D721Med (cell line): ENCODE measurements at regions not wholly inside any gene's neighbourhood (a gene's known extent, or its start where the extent isn't known, plus 50 kb on each side); places are given as distances from the start of the nearest gene placed in this dataset.

Source experiments
- DNase-seq: peaks from one replicate; pipeline ENCODE4 v3.0.0; 2011; ENCODE audit warnings: low spot score; ENCODE audit not compliant: insufficient read length
- FAIRE-seq: peaks from 2 replicates; lab custom pipeline; 2011; peaks lifted over from hg19 to GRCh38; lab: Jason Lieb, UNC
- TF ChIP-seq, protein P1 (sequence below): IDR thresholded peaks from 2 replicates; pipeline ENCODE4 v1.5.1; 2012; ENCODE audit warnings: mild to moderate bottlenecking, control low read depth; ENCODE audit not compliant: insufficient read depth; ENCODE audit errors: missing control alignments

DNA sequence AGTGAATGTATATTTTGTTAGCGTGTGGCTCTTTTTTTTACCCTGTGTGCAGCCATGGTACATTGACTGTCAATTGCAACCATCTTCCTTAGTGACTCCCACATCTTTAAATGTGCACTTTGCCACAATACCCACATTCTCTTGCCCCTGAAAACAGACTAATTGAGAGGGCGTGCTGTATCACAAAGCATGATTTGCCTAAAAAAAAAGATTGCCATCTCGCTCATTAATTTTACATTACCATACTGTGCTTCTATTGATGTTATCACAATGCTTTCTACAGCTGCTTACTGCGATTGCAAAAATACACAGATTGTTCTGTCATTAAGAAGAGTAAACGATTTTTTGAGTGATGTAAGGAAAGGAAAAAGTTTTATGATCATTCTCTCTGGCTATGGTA, 613.1 kb upstream of the NRP1 start:
- TF ChIP-seq, protein P1, sequence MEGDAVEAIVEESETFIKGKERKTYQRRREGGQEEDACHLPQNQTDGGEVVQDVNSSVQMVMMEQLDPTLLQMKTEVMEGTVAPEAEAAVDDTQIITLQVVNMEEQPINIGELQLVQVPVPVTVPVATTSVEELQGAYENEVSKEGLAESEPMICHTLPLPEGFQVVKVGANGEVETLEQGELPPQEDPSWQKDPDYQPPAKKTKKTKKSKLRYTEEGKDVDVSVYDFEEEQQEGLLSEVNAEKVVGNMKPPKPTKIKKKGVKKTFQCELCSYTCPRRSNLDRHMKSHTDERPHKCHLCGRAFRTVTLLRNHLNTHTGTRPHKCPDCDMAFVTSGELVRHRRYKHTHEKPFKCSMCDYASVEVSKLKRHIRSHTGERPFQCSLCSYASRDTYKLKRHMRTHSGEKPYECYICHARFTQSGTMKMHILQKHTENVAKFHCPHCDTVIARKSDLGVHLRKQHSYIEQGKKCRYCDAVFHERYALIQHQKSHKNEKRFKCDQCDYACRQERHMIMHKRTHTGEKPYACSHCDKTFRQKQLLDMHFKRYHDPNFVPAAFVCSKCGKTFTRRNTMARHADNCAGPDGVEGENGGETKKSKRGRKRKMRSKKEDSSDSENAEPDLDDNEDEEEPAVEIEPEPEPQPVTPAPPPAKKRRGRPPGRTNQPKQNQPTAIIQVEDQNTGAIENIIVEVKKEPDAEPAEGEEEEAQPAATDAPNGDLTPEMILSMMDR = no peak
- DNase-seq (no peak), FAIRE-seq (no peak)

DNA sequence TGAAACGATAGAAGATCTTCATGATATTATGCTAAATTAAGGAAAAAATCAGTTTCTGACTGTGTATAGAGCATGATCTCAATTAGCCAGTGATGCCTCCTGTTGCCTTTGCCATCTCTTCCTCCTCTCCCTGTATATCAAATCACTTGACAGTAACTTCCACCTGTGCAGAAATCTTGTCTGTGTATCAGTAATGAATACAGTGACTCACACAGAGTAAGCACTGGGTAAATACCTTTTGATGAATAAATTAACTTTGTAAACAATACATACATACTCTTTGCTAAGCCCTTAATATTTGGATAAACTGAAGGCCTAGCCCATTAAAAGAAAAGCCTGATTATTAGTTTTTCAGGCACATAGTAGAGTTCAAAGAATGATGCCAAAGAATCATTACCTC, 610.6 kb upstream of the NRP1 start:
- DNase-seq = no peak
- no peak for FAIRE-seq
- TF ChIP-seq, protein P1 = no peak

DNA sequence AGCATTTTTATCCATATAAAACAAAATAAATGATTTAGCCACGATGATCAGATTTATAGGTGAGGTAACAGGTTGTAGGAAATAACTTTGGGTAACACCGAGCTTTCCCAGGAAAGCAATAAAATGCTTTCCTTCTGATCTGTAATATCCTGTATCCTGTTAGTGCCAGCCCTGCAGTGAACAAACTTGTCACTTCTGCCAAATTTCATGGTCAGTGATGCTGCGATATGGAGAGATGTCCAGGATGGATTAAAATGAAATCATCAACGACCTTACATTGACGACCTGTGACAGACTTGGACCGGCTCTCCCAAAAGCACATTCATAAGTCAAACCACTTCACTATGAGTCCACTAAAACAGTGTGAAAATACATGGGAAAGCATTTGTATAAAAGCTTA, 608.0 kb upstream of the NRP1 start:
- no peak for FAIRE-seq
- no peak for DNase-seq
- TF ChIP-seq, protein P1 = no peak

DNA sequence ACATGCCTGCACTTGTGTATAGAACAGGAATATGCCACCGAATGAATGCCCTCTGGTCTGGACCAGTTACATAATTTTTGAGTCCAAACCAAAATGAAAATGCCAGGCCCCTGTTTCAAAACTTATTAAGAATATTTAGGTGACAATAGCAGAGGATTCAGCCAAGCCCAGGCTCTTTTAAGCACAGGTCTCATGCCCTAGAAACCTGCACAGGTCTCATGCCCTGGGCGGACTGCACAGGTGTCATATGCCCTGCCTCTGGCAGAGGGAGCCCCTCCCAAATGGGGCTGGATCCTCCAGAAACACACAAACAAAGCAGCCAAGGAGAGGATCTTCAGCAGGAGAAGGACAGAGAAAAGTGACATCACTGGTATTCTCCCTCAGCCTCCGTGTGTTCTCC, 605.4 kb upstream of the NRP1 start:
- no peak for FAIRE-seq
- no peak for DNase-seq
- TF ChIP-seq, protein P1 = no peak

DNA sequence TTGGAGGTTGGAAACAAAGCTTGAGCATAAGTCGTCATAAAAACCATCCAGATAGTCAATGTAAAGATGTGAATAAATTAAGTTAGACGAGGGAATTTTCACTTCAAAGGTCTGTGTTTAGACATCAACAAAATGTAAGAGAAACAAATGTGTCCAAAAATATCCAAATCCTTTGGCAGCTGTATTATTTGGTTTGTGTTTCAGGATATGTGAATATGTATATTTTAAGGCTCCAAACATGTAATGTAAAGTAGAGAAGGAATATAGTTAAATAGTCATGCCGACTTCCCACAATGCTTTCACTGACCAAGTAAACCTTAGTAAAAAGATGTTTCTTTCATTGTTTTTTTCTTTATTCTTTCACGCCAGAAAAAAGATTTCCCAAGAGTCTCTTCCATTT, 604.9 kb upstream of the NRP1 start:
- TF ChIP-seq, protein P1 = no peak
- no peak for DNase-seq
- FAIRE-seq = no peak

DNA sequence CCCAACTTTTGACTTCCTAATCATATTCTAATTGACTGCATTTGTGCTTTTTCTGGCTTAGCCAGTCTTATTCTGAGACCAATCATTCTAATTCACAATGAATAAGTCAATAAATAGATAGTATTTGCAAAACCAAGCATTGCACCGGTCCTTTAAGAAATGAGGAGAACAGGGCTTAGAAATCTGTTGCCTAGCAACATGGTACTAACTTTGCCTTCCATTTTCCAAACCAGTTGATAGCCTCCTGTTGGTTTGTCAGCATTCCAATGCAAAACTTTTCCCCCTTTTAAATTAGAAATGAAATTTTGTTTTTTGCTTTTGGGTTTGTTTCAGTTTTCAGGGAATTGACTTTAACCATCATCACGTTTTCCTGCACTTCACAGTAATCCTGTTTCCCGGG, 603.5 kb upstream of the NRP1 start:
- DNase-seq (no peak), FAIRE-seq (no peak)
- TF ChIP-seq, protein P1 = no peak

DNA sequence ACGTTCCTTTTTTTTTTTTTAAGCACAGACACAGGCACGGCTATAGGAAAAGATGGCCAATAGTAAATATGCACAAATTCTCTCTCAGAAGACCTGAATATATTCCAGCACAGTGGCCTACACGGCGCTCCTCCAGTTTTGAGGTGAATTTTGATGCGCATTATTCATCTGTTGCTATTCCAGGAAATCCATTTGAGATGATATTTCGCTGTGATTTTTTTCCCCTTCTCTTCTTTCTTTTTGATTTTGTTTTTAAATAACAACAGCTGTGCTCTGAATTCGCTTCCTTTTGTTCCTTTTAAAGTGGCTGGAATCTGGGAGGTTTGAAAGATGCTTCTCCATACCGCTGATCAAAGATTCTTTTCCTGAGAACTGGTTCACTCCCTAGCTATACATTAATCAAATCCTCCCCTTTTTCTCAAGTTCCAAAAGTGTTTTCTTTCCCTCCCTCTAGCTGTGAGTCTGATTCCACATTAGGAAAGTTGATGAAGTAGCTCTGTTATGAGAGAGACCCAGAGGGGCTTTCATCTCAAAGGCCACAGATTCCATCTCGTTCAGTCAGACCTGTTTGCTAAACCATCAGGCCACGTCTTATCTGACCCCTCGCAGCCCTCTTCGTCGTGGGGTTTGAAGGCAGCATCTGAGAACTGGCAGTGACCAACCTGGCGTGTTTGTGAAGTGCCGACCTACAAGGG, 602.7 kb upstream of the NRP1 start:
- FAIRE-seq = no peak
- DNase-seq = no peak
- TF ChIP-seq, protein P1 = no peak
